ENCODE measurements at regions not wholly inside any gene's neighbourhood (a gene's known extent, or its start where the extent isn't known, plus 50 kb on each side); places are given as distances from the start of the nearest gene placed in this dataset.

- TF ChIP-seq ETV6 (conservative IDR thresholded peaks at IDR 0.05 in 1 of 2, IDR thresholded peaks at IDR 0.05 in 1 of 2; ENCODE audit: borderline replicate concordance in 1 of 2, low read depth in 1 of 2) (no peak), BMI1 (IDR thresholded peaks at IDR 0.05; ENCODE audit: borderline replicate concordance) (no peak)
Measured at GRCh38 chr2:5467178-5467905, 224.8 kb upstream of the SOX11 start (continued).

- no peak overlapping the region for H3K9ac ChIP-seq (ENCODE audit: control insufficient read depth, insufficient read depth, low read length)
- H3K27ac ChIP-seq (ENCODE audit: control insufficient read depth, insufficient read depth): no peak overlapping the region
- ChIA-PET CTCF (interaction anchor here (0.7 kb wide), 1 partner anchor 1920 kb away, joined by 3 read pairs; no protein-coding TSS in a partner anchor), SMC1A (ENCODE audit: uncharacterized antibody, unreplicated experiment) (interaction anchor here (0.6 kb wide), 1 partner anchor 891 kb away, joined by 4 read pairs; no protein-coding TSS in a partner anchor), POLR2A (no interaction called here), RAD21 (ENCODE audit: unreplicated experiment) (no interaction called here)
- no peak overlapping the region for H3K4me2 ChIP-seq (ENCODE audit: control insufficient read depth, insufficient read depth)
- no peaks in the 10 kb centered on the region for H3K36me3 ChIP-seq (ENCODE audit: control insufficient read depth in 2 of 2, insufficient read depth in 2 of 2, low read length in 1 of 2)
- H3K79me2 ChIP-seq (ENCODE audit: control insufficient read depth, insufficient read depth, low read length): no peaks in the 10 kb centered on the region
- no peak overlapping the region for H2AFZ ChIP-seq (ENCODE audit: control insufficient read depth, low read depth, low read length)
- intact Hi-C loops (cut with micrococcal nuclease; ENCODE audit: unreplicated experiment): no loop called here
- FAIRE-seq: no peak
- H3K4me1 ChIP-seq (ENCODE audit: control insufficient read depth, insufficient read depth, low read length): no peaks in the 10 kb centered on the region
- H3K27me3 ChIP-seq (replicated peaks in 1 of 2; ENCODE audit: control insufficient read depth in 2 of 2, insufficient read depth in 2 of 2, low read length in 1 of 2): no peaks in the 10 kb centered on the region
- WGBS (ENCODE audit: insufficient coverage, insufficient replicate concordance, low lambda C conversion rate, missing lambda C conversion rate): 49% methylated on average over 4 of the region's 4 CpGs
- TF ChIP-seq SRF (IDR thresholded peaks at IDR 0.05; ENCODE audit: low read depth in 2 of 2, low read length in 2 of 2): no peak
- no peak for TF ChIP-seq ZSCAN29 (IDR thresholded peaks at IDR 0.05)
- no peak for TF ChIP-seq GATAD2B (conservative IDR thresholded peaks at IDR 0.05; ENCODE audit: low read depth)
- TF ChIP-seq MYB (IDR thresholded peaks at IDR 0.05; ENCODE audit: borderline replicate concordance, low read depth, low read length): no peak
- no peak for TF ChIP-seq SREBF1 (IDR thresholded peaks at IDR 0.05; ENCODE audit: low read length)
- TF ChIP-seq HSF1 (IDR thresholded peaks at IDR 0.05; ENCODE audit: low read depth, low read length): no peak
- TF ChIP-seq IRF5 (IDR thresholded peaks at IDR 0.05; ENCODE audit: borderline replicate concordance): no peak
- TF ChIP-seq SMC3 (IDR thresholded peaks at IDR 0.05; ENCODE audit: borderline replicate concordance, low read length): no peak
- no peak for TF ChIP-seq PKNOX1 (IDR thresholded peaks at IDR 0.05)
- no peak for TF ChIP-seq ZNF274 (IDR thresholded peaks at IDR 0.05; ENCODE audit: insufficient read depth, insufficient read length)
- H4K20me1 ChIP-seq (ENCODE audit: control insufficient read depth, insufficient read depth): no peaks in the 10 kb centered on the region
- in situ Hi-C loops (cut with MboI): no loop called here
- BruUV-seq (replicated peaks): no TSS peak
- H3K9me3 ChIP-seq (replicated peaks; ENCODE audit: control insufficient read depth, insufficient read depth, low read length): no peaks in the 10 kb centered on the region
- H3K4me3 ChIP-seq: no peak overlapping the region
- ATAC-seq: no peak
- DNase-seq (ENCODE audit: low read depth, low spot score): no peak
Measured at GRCh38 chr2:5472673-5473072, 219.5 kb upstream of the SOX11 start.

Data from GM12878 (cell line).